ENCODE measurements at regions not wholly inside any gene's neighbourhood (a gene's known extent, or its start where the extent isn't known, plus 50 kb on each side); places are given as distances from the start of the nearest gene placed in this dataset.

DNA sequence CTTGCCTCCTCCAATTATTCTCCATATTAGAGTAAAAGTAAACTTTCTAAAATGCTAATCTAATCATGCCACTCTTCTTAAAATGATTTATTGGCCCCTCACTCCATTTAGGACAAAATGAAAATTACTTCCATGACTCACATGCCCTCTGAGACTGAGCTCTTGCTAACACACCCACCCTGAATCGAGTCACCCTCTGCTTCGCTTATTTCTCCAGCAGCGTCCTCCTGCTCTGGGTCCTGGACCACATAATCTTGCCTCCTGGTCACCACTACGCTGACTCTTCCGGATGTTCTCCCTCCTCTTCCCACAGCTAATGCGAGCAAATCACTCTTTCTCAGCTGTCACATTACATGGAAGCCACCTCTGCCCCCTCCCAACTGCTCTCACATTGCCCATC lies 384.0 kb upstream of the FZD8 start:
- no peak overlapping the region for H3K4me3 ChIP-seq (ENCODE audit: insufficient read depth, low read length)
- H3K27me3 ChIP-seq (ENCODE audit: insufficient read depth, low read length), result no peaks in the 10 kb centered on the region
- no peak overlapping the region for H2AFZ ChIP-seq (ENCODE audit: low read length)
- H3K27ac ChIP-seq (ENCODE audit: low read depth, low read length), result no peak overlapping the region
- no peak overlapping the region for H3K4me2 ChIP-seq (ENCODE audit: insufficient read depth, low read length)
- no peaks in the 10 kb centered on the region for H3K9me3 ChIP-seq (ENCODE audit: low read depth, low read length)
- TF ChIP-seq, protein P1, sequence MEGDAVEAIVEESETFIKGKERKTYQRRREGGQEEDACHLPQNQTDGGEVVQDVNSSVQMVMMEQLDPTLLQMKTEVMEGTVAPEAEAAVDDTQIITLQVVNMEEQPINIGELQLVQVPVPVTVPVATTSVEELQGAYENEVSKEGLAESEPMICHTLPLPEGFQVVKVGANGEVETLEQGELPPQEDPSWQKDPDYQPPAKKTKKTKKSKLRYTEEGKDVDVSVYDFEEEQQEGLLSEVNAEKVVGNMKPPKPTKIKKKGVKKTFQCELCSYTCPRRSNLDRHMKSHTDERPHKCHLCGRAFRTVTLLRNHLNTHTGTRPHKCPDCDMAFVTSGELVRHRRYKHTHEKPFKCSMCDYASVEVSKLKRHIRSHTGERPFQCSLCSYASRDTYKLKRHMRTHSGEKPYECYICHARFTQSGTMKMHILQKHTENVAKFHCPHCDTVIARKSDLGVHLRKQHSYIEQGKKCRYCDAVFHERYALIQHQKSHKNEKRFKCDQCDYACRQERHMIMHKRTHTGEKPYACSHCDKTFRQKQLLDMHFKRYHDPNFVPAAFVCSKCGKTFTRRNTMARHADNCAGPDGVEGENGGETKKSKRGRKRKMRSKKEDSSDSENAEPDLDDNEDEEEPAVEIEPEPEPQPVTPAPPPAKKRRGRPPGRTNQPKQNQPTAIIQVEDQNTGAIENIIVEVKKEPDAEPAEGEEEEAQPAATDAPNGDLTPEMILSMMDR (IDR thresholded peaks at IDR 0.05; ENCODE audit: extremely low read depth, low read depth, low read length), result no peak
- peaks cover 3% of the 10 kb centered on the region for H3K4me1 ChIP-seq (ENCODE audit: insufficient read depth, low read length)
- no peaks in the 10 kb centered on the region for H3K79me2 ChIP-seq (ENCODE audit: insufficient read depth, low read length)
- DNase-seq (ENCODE audit: insufficient read length, low spot score, missing footprints), result peak; percentile 72
- H4K20me1 ChIP-seq (ENCODE audit: insufficient read depth, low read length), result no peaks in the 10 kb centered on the region
- no peaks in the 10 kb centered on the region for H3K36me3 ChIP-seq (ENCODE audit: insufficient read depth, low read length)

DNA sequence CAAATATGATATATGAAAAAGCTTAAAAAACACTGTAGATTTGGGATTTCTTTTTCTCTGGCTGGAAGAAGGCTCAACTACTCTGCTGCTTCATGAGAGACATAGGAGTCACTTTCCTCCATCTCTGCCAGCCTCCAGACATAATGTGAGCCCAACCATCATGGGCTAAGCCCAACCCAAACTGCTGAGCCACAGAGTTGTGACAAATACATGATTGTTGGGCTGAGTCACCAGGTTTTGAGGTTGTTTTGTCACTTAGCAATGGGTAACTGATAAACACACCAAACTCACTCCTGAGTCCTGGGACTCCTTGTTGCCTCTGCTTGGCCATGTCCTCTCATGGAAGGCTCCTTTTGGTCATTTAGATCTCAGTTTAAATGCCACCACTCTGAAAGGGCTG lies 381.8 kb upstream of the FZD8 start:
- no peaks in the 10 kb centered on the region for H4K20me1 ChIP-seq (ENCODE audit: insufficient read depth, low read length)
- no peaks in the 10 kb centered on the region for H3K9me3 ChIP-seq (ENCODE audit: low read depth, low read length)
- peak; percentile 77 for DNase-seq (ENCODE audit: insufficient read length, low spot score, missing footprints)
- H3K27ac ChIP-seq (ENCODE audit: low read depth, low read length), result peak overlapping the region; percentile 45
- H3K4me3 ChIP-seq (ENCODE audit: insufficient read depth, low read length), result no peak overlapping the region
- no peaks in the 10 kb centered on the region for H3K36me3 ChIP-seq (ENCODE audit: insufficient read depth, low read length)
- no peaks in the 10 kb centered on the region for H3K79me2 ChIP-seq (ENCODE audit: insufficient read depth, low read length)
- no peak overlapping the region for H3K4me2 ChIP-seq (ENCODE audit: insufficient read depth, low read length)
- H3K4me1 ChIP-seq (ENCODE audit: insufficient read depth, low read length), result peaks cover 3% of the 10 kb centered on the region
- H3K27me3 ChIP-seq (ENCODE audit: insufficient read depth, low read length), result no peaks in the 10 kb centered on the region
- TF ChIP-seq, protein P1 (IDR thresholded peaks at IDR 0.05; ENCODE audit: extremely low read depth, low read depth, low read length), result no peak
- no peak overlapping the region for H2AFZ ChIP-seq (ENCODE audit: low read length)

DNA sequence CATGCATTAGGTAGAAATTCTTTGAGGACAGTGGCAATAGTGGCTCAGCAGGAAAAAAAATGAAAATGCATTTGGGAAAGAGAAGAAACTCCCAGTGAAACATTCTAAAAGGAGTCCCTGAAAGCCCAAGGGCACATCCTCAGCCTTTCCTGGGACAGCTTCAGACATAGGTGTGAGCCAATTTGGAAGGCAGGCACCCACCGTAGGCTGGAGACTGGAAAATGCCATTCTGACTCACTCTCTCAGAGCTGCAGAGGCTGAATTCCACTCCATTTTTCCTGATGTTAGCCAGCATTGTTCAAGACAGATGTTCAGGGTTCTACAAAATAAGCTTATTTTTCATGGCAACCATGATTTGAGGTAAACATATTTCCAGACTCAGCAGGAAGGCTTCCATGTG lies 379.0 kb upstream of the FZD8 start:
- Histone ChIP-seq H3K36me3 (ENCODE audit: insufficient read depth, low read length) (no peaks in the 10 kb centered on the region), H2AFZ (ENCODE audit: low read length) (no peak overlapping the region), H3K79me2 (ENCODE audit: insufficient read depth, low read length) (no peaks in the 10 kb centered on the region), H3K4me3 (ENCODE audit: insufficient read depth, low read length) (no peak overlapping the region), H3K27ac (ENCODE audit: low read depth, low read length) (no peak overlapping the region), H3K27me3 (ENCODE audit: insufficient read depth, low read length) (no peaks in the 10 kb centered on the region), H3K4me2 (ENCODE audit: insufficient read depth, low read length) (no peak overlapping the region), H3K4me1 (ENCODE audit: insufficient read depth, low read length) (peaks cover 3% of the 10 kb centered on the region), H4K20me1 (ENCODE audit: insufficient read depth, low read length) (no peaks in the 10 kb centered on the region), H3K9me3 (ENCODE audit: low read depth, low read length) (no peaks in the 10 kb centered on the region)
- TF ChIP-seq, protein P1 (IDR thresholded peaks at IDR 0.05; ENCODE audit: extremely low read depth, low read depth, low read length), result no peak
- peak; percentile 11 for DNase-seq (ENCODE audit: insufficient read length, low spot score, missing footprints)

DNA sequence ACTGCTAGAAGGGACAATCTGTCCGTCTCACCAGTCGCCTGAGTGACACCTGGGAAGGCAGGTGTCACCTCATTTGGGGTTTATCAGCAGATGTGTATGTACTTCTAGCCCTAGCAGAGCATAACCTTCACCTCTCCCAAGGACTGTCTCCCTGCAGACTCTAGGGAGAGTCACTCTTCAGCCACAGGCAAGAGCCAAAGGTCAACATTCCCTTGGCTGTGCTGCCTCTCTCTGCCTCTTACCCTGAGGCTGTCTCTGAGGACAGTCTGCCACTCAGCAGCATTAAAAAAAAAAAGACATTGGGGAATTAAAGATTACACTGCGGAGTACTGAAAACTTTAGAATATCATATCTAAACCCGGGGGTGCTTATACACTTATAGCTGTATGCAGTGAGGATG lies 377.7 kb upstream of the FZD8 start:
- peaks cover 3% of the 10 kb centered on the region for H3K4me1 ChIP-seq (ENCODE audit: insufficient read depth, low read length)
- H3K4me2 ChIP-seq (ENCODE audit: insufficient read depth, low read length), result no peak overlapping the region
- H3K9me3 ChIP-seq (ENCODE audit: low read depth, low read length), result no peaks in the 10 kb centered on the region
- H3K79me2 ChIP-seq (ENCODE audit: insufficient read depth, low read length), result no peaks in the 10 kb centered on the region
- H2AFZ ChIP-seq (ENCODE audit: low read length), result no peak overlapping the region
- no peak overlapping the region for H3K4me3 ChIP-seq (ENCODE audit: insufficient read depth, low read length)
- DNase-seq (ENCODE audit: insufficient read length, low spot score, missing footprints), result peak; percentile 29
- no peak overlapping the region for H3K27ac ChIP-seq (ENCODE audit: low read depth, low read length)
- no peaks in the 10 kb centered on the region for H4K20me1 ChIP-seq (ENCODE audit: insufficient read depth, low read length)
- H3K27me3 ChIP-seq (ENCODE audit: insufficient read depth, low read length), result no peaks in the 10 kb centered on the region
- TF ChIP-seq, protein P1 (IDR thresholded peaks at IDR 0.05; ENCODE audit: extremely low read depth, low read depth, low read length), result no peak
- no peaks in the 10 kb centered on the region for H3K36me3 ChIP-seq (ENCODE audit: insufficient read depth, low read length)

Data from osteoblast (primary cell).